K562 (cell line): ENCODE measurements at regions not wholly inside any gene's neighbourhood (a gene's known extent, or its start where the extent isn't known, plus 50 kb on each side); places are given as distances from the start of the nearest gene placed in this dataset.

ENCODE experiments used
- ATAC-seq: fragments of 200-7000 bp; cut with Tn5 transposase; 3 replicates; pipeline ENCODE4 v1.9.1; 2020; ENCODE audit warnings: moderate library complexity
- BruUV-seq: library from RNA; stranded (reverse); fragments of 400-500 nt; replicated peaks from 2 replicates; lab custom pipeline; 2021; lab: Mats Ljungman, UMichigan
- CTCF ChIA-PET: fragments of 300-600 bp; formaldehyde crosslinking; extraction: SDS; loops from one replicate; lab custom pipeline; 2021; ENCODE audit warnings: low intra/inter-chr PET ratio; lab: Yijun Ruan, JAX
- POLR2A ChIA-PET: fragments of 300-600, 350-650 bp; sonication (Branson Sonifier 250); formaldehyde crosslinking; extraction: SDS; loops from one replicate; lab custom pipeline; 2021; ENCODE audit warnings: antibody characterized with exemption, inconsistent platforms; lab: Yijun Ruan, JAX
- DNase-seq, 4 experiments: peaks; one replicate each; pipeline versions ENCODE4 v3.0.0 to v3.0.0-alpha.2; 2011 to 2018; ENCODE audit warnings: low spot score in 3 of 4, mixed read lengths in 3 of 4; ENCODE audit errors: extremely low read depth in 1 of 4
- FAIRE-seq: peaks from 2 replicates; lab custom pipeline; 2011; peaks lifted over from hg19 to GRCh38; lab: Jason Lieb, UNC
- H2AFZ ChIP-seq: 2 replicates; pipeline ENCODE4 v1.6.0; 2011; ENCODE audit warnings: low read depth, low read length, control low read depth, inconsistent platforms
- H3K27ac ChIP-seq: fragments of 200-600 bp; 3 replicates; pipeline ENCODE4 v1.8.0; 2011; ENCODE audit warnings: low read depth, mild to moderate bottlenecking, control low read depth, inconsistent platforms, low read length, moderate library complexity, mixed read lengths; ENCODE audit errors: extremely low read depth
- H3K27me3 ChIP-seq, 2 experiments: fragments of 300-600 bp in 1 of 2; 2 replicates in 1 of 2; 3 replicates in 1 of 2; pipeline versions ENCODE4 v1.6.0 to v1.8.0; 2011; ENCODE audit warnings: inconsistent platforms in 2 of 2, low read length in 2 of 2, mild to moderate bottlenecking in 1 of 2, mixed read lengths in 1 of 2, moderate library complexity in 1 of 2; ENCODE audit not compliant: control insufficient read depth in 2 of 2, insufficient read depth in 2 of 2
- H3K36me3 ChIP-seq: fragments of 300-600 bp; 3 replicates; pipeline ENCODE4 v1.8.0; 2011; ENCODE audit warnings: mild to moderate bottlenecking, low read length, inconsistent platforms; ENCODE audit not compliant: control insufficient read depth, insufficient read depth
- H3K4me1 ChIP-seq, 2 experiments: fragments of 200-600 bp in 1 of 2; replicated peaks in 1 of 2; 2 replicates in 1 of 2; 3 replicates in 1 of 2; pipeline versions ENCODE4 v1.5.1 to v1.8.0; 2011; ENCODE audit warnings: inconsistent platforms in 2 of 2, low read length in 2 of 2, mild to moderate bottlenecking in 1 of 2, mixed read lengths in 1 of 2, moderate library complexity in 1 of 2; ENCODE audit not compliant: control insufficient read depth in 2 of 2, insufficient read depth in 2 of 2
- H3K4me2 ChIP-seq: 2 replicates; pipeline ENCODE4 v1.6.1; 2011; ENCODE audit warnings: low read length, control low read depth, inconsistent platforms, mixed read lengths; ENCODE audit not compliant: insufficient read depth
- H3K4me3 ChIP-seq: fragments of 200-600 bp; sonication (generic), shearing (Covaris generic); 2 replicates; pipeline ENCODE4 v1.5.1; 2016; ENCODE audit warnings: control low read depth, inconsistent platforms
- H3K79me2 ChIP-seq: fragments of 200-600 bp; 3 replicates; pipeline ENCODE4 v1.8.0; 2011; ENCODE audit warnings: low read length, inconsistent platforms; ENCODE audit not compliant: control insufficient read depth, insufficient read depth
- H3K9ac ChIP-seq, 2 experiments: 2 replicates each; pipeline versions ENCODE4 v1.6.0 to v1.6.1; 2011; ENCODE audit warnings: low read depth in 2 of 2, low read length in 2 of 2, control low read depth in 1 of 2, inconsistent platforms in 1 of 2, mild to moderate bottlenecking in 1 of 2, mixed read lengths in 1 of 2; ENCODE audit not compliant: insufficient read depth in 1 of 2
- H3K9me1 ChIP-seq: one replicate; pipeline ENCODE4 v1.6.0; 2011; ENCODE audit warnings: inconsistent platforms, mild to moderate bottlenecking, low read length, moderate library complexity; ENCODE audit not compliant: control insufficient read depth, insufficient read depth
- H3K9me3 ChIP-seq: replicated peaks from 2 replicates; pipeline ENCODE4 v1.5.1; 2011; ENCODE audit warnings: low read depth, low read length, inconsistent platforms; ENCODE audit not compliant: control insufficient read depth, insufficient read depth
- H4K20me1 ChIP-seq: replicated peaks from 2 replicates; pipeline ENCODE4 v1.6.1; 2011; ENCODE audit warnings: low read length, inconsistent platforms, mixed read lengths; ENCODE audit not compliant: control insufficient read depth, insufficient read depth
- CTCF ChIP-seq, 3 experiments: IDR thresholded peaks in 2 of 3; conservative IDR thresholded peaks in 1 of 3; 2 replicates each; pipeline ENCODE4 v1.5.1; 2011 to 2012; ENCODE audit warnings: low read length in 3 of 3, mild to moderate bottlenecking in 3 of 3, control low read depth in 2 of 3, improper control_type of control experiment in 1 of 3, inconsistent platforms in 1 of 3, low read depth in 1 of 3, mixed read lengths in 1 of 3, moderate library complexity in 1 of 3; ENCODE audit not compliant: insufficient read depth in 2 of 3
- MYBL2 ChIP-seq, 2 experiments: fragments of 450-650 bp in 1 of 2; sonication (generic) in 1 of 2; formaldehyde crosslinking in 1 of 2; IDR thresholded peaks; 2 replicates each; pipeline versions ENCODE4 v1.6.1 to v1.8.1; 2017 to 2022; ENCODE audit warnings: borderline replicate concordance in 1 of 2, inconsistent platforms in 1 of 2, low read depth in 1 of 2, mild to moderate bottlenecking in 1 of 2, missing genetic modification reagents in 1 of 2, moderate library complexity in 1 of 2
- RAD21 ChIP-seq, 2 experiments: fragments of 250-450 bp in 1 of 2; fragments of 450-650 bp in 1 of 2; sonication (Bioruptor Pico) in 1 of 2; formaldehyde crosslinking in 1 of 2; IDR thresholded peaks in 1 of 2; conservative IDR thresholded peaks in 1 of 2; 2 replicates each; pipeline versions ENCODE4 v1.4.0 to v1.8.0; 2020 to 2022; ENCODE audit warnings: mild to moderate bottlenecking in 2 of 2, moderate library complexity in 1 of 2
- ZNF551 ChIP-seq: fragments of 250-450 bp; sonication (Bioruptor Pico); IDR thresholded peaks from 2 replicates; pipeline ENCODE4 v1.5.0; 2021; ENCODE audit warnings: mild to moderate bottlenecking, moderate library complexity
- WGBS: fragments of 100-300 bp; shearing (Covaris generic); methylation state at CpG from one replicate; pipeline ENCODE4 v1.1.6; 2016; ENCODE audit warnings: low coverage, mixed read lengths; ENCODE audit not compliant: insufficient coverage; ENCODE audit errors: missing lambda C conversion rate; 5-methylcytosine and 5-hydroxymethylcytosine counted together
- in situ Hi-C: fragments of 300-500 bp; cut with MboI; formaldehyde crosslinking; loops from 4 replicates; pipeline ENCODE4 v1.15.0; 2018; ENCODE audit warnings: inconsistent platforms, mixed read lengths
- intact Hi-C: fragments of 100-400 bp; cut with micrococcal nuclease; formaldehyde crosslinking; loops from 2 replicates; pipeline ENCODE4 v1.14.2; 2022
- TF ChIP-seq, protein P1 (sequence below): fragments of 250-450 bp; sonication (Bioruptor Pico); IDR thresholded peaks from 2 replicates; pipeline ENCODE4 v1.4.0; 2020; ENCODE audit warnings: mild to moderate bottlenecking, moderate library complexity, borderline replicate concordance
- TF ChIP-seq, protein P2 (sequence below): fragments of 450-650 bp; formaldehyde crosslinking; IDR thresholded peaks from 2 replicates; pipeline ENCODE4 v1.4.0; 2020; ENCODE audit warnings: mild to moderate bottlenecking, moderate library complexity

- FAIRE-seq = no peak
- in situ Hi-C loops = no loop called here
- H3K4me3 ChIP-seq = no peak overlapping the region
- no peaks in the 10 kb centered on the region for H4K20me1 ChIP-seq
- H3K9ac ChIP-seq = no peak overlapping the region
- ChIA-PET CTCF (no interaction called here), POLR2A (no interaction called here)
- no peaks in the 10 kb centered on the region for H3K9me3 ChIP-seq
- no TSS peak for BruUV-seq
- no peaks in the 10 kb centered on the region for H3K36me3 ChIP-seq
- H3K27me3 ChIP-seq = no peaks in the 10 kb centered on the region
- DNase-seq = peak in 1 of 4 experiments; percentile 0
- H3K9me1 ChIP-seq = no peaks in the 10 kb centered on the region
- H2AFZ ChIP-seq = no peak overlapping the region
- ATAC-seq = no peak
- intact Hi-C loops = no loop called here
- H3K27ac ChIP-seq = no peak overlapping the region
- H3K79me2 ChIP-seq = no peaks in the 10 kb centered on the region
- no peaks in the 10 kb centered on the region for H3K4me1 ChIP-seq
- WGBS = 0% methylated on average over 1 of the region's 1 CpG
- no peak overlapping the region for H3K4me2 ChIP-seq
- TF ChIP-seq CTCF (IDR thresholded peaks at IDR 0.05 in 2 of 3, conservative IDR thresholded peaks at IDR 0.05 in 1 of 3; ENCODE audit: insufficient read depth in 2 of 3, low read depth in 1 of 3, low read length in 3 of 3) = peak in 2 of 3 experiments; percentile 40 to 41; a peak in 4 of 6 replicates
- no peak for TF ChIP-seq ZNF551
- peak; percentile 32 to 33 for TF ChIP-seq RAD21 (CRISPR knock-in tag; conservative IDR thresholded peaks at IDR 0.05 in 1 of 2, IDR thresholded peaks at IDR 0.05 in 1 of 2)
- TF ChIP-seq, protein P1, sequence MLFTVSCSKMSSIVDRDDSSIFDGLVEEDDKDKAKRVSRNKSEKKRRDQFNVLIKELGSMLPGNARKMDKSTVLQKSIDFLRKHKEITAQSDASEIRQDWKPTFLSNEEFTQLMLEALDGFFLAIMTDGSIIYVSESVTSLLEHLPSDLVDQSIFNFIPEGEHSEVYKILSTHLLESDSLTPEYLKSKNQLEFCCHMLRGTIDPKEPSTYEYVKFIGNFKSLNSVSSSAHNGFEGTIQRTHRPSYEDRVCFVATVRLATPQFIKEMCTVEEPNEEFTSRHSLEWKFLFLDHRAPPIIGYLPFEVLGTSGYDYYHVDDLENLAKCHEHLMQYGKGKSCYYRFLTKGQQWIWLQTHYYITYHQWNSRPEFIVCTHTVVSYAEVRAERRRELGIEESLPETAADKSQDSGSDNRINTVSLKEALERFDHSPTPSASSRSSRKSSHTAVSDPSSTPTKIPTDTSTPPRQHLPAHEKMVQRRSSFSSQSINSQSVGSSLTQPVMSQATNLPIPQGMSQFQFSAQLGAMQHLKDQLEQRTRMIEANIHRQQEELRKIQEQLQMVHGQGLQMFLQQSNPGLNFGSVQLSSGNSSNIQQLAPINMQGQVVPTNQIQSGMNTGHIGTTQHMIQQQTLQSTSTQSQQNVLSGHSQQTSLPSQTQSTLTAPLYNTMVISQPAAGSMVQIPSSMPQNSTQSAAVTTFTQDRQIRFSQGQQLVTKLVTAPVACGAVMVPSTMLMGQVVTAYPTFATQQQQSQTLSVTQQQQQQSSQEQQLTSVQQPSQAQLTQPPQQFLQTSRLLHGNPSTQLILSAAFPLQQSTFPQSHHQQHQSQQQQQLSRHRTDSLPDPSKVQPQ (CRISPR knock-in tag) = no peak
- TF ChIP-seq MYBL2 (IDR thresholded peaks at IDR 0.05; ENCODE audit: low read depth) = no peak
- no peak for TF ChIP-seq MYBL2 (CRISPR knock-in tag; IDR thresholded peaks at IDR 0.05; ENCODE audit: borderline replicate concordance)
- TF ChIP-seq, protein P2, sequence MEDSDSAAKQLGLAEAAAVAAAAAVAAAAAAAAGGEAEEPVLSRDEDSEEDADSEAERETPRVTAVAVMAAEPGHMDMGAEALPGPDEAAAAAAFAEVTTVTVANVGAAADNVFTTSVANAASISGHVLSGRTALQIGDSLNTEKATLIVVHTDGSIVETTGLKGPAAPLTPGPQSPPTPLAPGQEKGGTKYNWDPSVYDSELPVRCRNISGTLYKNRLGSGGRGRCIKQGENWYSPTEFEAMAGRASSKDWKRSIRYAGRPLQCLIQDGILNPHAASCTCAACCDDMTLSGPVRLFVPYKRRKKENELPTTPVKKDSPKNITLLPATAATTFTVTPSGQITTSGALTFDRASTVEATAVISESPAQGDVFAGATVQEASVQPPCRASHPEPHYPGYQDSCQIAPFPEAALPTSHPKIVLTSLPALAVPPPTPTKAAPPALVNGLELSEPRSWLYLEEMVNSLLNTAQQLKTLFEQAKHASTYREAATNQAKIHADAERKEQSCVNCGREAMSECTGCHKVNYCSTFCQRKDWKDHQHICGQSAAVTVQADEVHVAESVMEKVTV (CRISPR knock-in tag) = 0 out of 2 replicates have a peak, but pooled peaks have one; percentile 7
Measured at GRCh38 chr14:83300476-83301064, 1766.9 kb upstream of the SEL1L start.
